Epithelial cell of proximal tubule (primary cell): ENCODE measurements at regions not wholly inside any gene's neighbourhood (a gene's known extent, or its start where the extent isn't known, plus 50 kb on each side); places are given as distances from the start of the nearest gene placed in this dataset.

Experiments used
- DNase-seq: peaks from one replicate; pipeline ENCODE4 v3.0.0-alpha.2; 2011; ENCODE audit warnings: low read depth
- H3K4me3 ChIP-seq: 2 replicates; pipeline ENCODE4 v1.5.1; 2011; ENCODE audit warnings: low read depth, mild to moderate bottlenecking, low read length
- TF ChIP-seq, protein P1 (sequence below): conservative IDR thresholded peaks from 2 replicates; pipeline ENCODE4 v1.5.1; 2012; ENCODE audit warnings: low read depth, mild to moderate bottlenecking, low read length

DNA sequence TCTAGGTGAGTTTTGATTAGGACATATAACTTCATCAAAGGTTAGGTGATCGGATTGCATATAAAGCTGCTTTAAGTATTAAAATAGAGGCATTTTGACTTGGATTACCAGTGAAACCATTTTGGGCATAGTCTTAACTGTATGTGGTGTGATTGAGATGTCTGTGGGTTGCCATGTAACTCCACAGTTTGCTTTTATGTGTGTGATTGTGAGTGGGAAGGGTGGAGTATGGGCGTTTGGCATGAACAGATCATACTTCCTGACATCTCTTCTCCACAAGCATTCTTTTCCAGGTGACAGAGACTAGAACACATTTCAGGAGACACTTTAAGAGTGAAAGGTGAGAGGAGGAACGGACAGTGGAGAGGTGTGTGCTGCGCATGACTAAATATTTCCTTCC lies 136.1 kb downstream of the CEP135 start:
- no peak overlapping the region for H3K4me3 ChIP-seq
- TF ChIP-seq, protein P1, sequence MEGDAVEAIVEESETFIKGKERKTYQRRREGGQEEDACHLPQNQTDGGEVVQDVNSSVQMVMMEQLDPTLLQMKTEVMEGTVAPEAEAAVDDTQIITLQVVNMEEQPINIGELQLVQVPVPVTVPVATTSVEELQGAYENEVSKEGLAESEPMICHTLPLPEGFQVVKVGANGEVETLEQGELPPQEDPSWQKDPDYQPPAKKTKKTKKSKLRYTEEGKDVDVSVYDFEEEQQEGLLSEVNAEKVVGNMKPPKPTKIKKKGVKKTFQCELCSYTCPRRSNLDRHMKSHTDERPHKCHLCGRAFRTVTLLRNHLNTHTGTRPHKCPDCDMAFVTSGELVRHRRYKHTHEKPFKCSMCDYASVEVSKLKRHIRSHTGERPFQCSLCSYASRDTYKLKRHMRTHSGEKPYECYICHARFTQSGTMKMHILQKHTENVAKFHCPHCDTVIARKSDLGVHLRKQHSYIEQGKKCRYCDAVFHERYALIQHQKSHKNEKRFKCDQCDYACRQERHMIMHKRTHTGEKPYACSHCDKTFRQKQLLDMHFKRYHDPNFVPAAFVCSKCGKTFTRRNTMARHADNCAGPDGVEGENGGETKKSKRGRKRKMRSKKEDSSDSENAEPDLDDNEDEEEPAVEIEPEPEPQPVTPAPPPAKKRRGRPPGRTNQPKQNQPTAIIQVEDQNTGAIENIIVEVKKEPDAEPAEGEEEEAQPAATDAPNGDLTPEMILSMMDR: no peak
- DNase-seq: no peak
